MM.1S (cell line): ENCODE measurements at regions not wholly inside any gene's neighbourhood (a gene's known extent, or its start where the extent isn't known, plus 50 kb on each side); places are given as distances from the start of the nearest gene placed in this dataset.
"Not testable (repeated sequence)": the region's sequence is repeated elsewhere in the genome, so short reads cannot be mapped to it uniquely, and the experiment has no call there.

Experiments used
- DNase-seq: peaks from one replicate; pipeline ENCODE4 v3.0.0-alpha.2; 2015
- H2AFZ ChIP-seq: fragments of 300-600 bp; sonication (generic); 2 replicates; pipeline ENCODE4 v1.6.0; 2016; ENCODE audit warnings: antibody characterized with exemption, low read length
- H3F3A ChIP-seq: fragments of 300-600 bp; sonication (generic); 2 replicates; pipeline ENCODE4 v1.6.1; 2016; ENCODE audit warnings: mild to moderate bottlenecking, antibody characterized with exemption, low read length, moderate library complexity, mixed read lengths; ENCODE audit not compliant: insufficient read depth
- H3K27ac ChIP-seq: fragments of 300-600 bp; sonication (generic); 2 replicates; pipeline ENCODE4 v1.5.1; 2016; ENCODE audit warnings: mild to moderate bottlenecking, low read length
- H3K27me3 ChIP-seq: fragments of 300-600 bp; sonication (generic); replicated peaks from 2 replicates; pipeline ENCODE4 v1.6.0; 2016; ENCODE audit warnings: low read length; ENCODE audit not compliant: insufficient read depth
- H3K36me3 ChIP-seq: fragments of 300-600 bp; sonication (generic); replicated peaks from 2 replicates; pipeline ENCODE4 v1.6.1; 2016; ENCODE audit warnings: mild to moderate bottlenecking, low read length, mixed read lengths; ENCODE audit not compliant: insufficient read depth
- H3K4me1 ChIP-seq: fragments of 300-600 bp; sonication (generic); 2 replicates; pipeline ENCODE4 v1.6.1; 2016; ENCODE audit warnings: low read length, mixed read lengths
- H3K4me2 ChIP-seq: fragments of 300-600 bp; sonication (generic); 2 replicates; pipeline ENCODE4 v1.6.0; 2016; ENCODE audit warnings: low read depth, low read length
- H3K4me3 ChIP-seq: fragments of 300-600 bp; sonication (generic); 2 replicates; pipeline ENCODE4 v1.5.1; 2016; ENCODE audit warnings: low read length, mixed read lengths
- H3K79me2 ChIP-seq: fragments of 300-600 bp; sonication (generic); 2 replicates; pipeline ENCODE4 v1.6.1; 2016; ENCODE audit warnings: mixed run types, low read length, mixed read lengths
- H3K9ac ChIP-seq: fragments of 300-600 bp; sonication (generic); 2 replicates; pipeline ENCODE4 v1.6.1; 2016; ENCODE audit warnings: low read length, mixed read lengths
- H3K9me2 ChIP-seq: fragments of 300-600 bp; sonication (generic); replicated peaks from 2 replicates; pipeline ENCODE4 v1.6.1; 2016; ENCODE audit warnings: mild to moderate bottlenecking, low read length, mixed read lengths; ENCODE audit not compliant: insufficient read depth
- H3K9me3 ChIP-seq: fragments of 300-600 bp; sonication (generic); replicated peaks from 2 replicates; pipeline ENCODE4 v1.6.1; 2016; ENCODE audit warnings: mild to moderate bottlenecking, low read length, mixed read lengths; ENCODE audit not compliant: insufficient read depth
- H4K20me1 ChIP-seq: fragments of 300-600 bp; sonication (generic); 2 replicates; pipeline ENCODE4 v1.6.1; 2016; ENCODE audit warnings: mild to moderate bottlenecking, low read length, moderate library complexity, mixed read lengths; ENCODE audit not compliant: insufficient read depth
- EZH2 ChIP-seq: fragments of 300-600 bp; sonication (generic); optimal IDR thresholded peaks from 2 replicates; pipeline ENCODE3; 2017; ENCODE audit warnings: low read depth, mild to moderate bottlenecking, antibody characterized with exemption, low read length, mixed read lengths
- EZH2phosphoT487 ChIP-seq: fragments of 300-600 bp; sonication (generic); IDR thresholded peaks from 2 replicates; pipeline ENCODE4 v1.6.1; 2018; ENCODE audit warnings: antibody characterized with exemption, low read length
- TF ChIP-seq, protein P1 (sequence below): fragments of 300-600 bp; sonication (generic); IDR thresholded peaks from 2 replicates; pipeline ENCODE4 v1.5.1; 2016; ENCODE audit warnings: antibody characterized with exemption, low read length, mixed read lengths

DNA sequence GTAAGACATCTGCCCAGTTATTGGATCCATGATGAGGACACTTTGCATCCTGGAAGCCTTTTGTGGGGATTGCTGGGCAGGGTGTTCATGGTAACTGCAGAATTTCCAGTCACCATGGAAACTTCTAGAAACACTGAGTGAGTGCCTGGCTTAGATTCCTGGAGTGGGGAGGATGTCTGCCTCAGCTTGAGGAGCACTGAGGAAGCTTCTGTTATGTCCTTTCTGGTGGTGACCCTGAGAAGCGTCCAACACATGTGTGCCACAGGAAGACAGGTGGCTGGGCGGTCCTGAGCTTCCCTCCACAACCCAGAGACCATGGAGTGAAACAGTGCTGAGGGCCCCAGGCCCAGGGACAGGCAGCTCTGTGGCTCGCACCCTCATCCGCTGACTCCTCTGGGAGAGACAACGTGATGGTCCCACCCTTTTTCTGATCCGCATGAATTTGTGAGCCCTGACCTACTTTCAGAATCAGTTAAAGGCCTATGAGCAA, 191.8 kb upstream of the CXCL12 start:
- no peak overlapping the region for H3K4me3 ChIP-seq
- no peaks in the 10 kb centered on the region for H3F3A ChIP-seq
- no peaks in the 10 kb centered on the region for H4K20me1 ChIP-seq
- no peak overlapping the region for H3K9ac ChIP-seq
- no peaks in the 10 kb centered on the region for H3K36me3 ChIP-seq
- no peaks in the 10 kb centered on the region for H3K9me3 ChIP-seq
- TF ChIP-seq, protein P1, sequence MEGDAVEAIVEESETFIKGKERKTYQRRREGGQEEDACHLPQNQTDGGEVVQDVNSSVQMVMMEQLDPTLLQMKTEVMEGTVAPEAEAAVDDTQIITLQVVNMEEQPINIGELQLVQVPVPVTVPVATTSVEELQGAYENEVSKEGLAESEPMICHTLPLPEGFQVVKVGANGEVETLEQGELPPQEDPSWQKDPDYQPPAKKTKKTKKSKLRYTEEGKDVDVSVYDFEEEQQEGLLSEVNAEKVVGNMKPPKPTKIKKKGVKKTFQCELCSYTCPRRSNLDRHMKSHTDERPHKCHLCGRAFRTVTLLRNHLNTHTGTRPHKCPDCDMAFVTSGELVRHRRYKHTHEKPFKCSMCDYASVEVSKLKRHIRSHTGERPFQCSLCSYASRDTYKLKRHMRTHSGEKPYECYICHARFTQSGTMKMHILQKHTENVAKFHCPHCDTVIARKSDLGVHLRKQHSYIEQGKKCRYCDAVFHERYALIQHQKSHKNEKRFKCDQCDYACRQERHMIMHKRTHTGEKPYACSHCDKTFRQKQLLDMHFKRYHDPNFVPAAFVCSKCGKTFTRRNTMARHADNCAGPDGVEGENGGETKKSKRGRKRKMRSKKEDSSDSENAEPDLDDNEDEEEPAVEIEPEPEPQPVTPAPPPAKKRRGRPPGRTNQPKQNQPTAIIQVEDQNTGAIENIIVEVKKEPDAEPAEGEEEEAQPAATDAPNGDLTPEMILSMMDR: no peak
- no peak for TF ChIP-seq EZH2
- TF ChIP-seq EZH2phosphoT487: no peak
- no peak overlapping the region for H2AFZ ChIP-seq
- H3K4me1 ChIP-seq: no peaks in the 10 kb centered on the region
- no peak overlapping the region for H3K4me2 ChIP-seq
- H3K27ac ChIP-seq: no peak overlapping the region
- no peaks in the 10 kb centered on the region for H3K9me2 ChIP-seq
- H3K27me3 ChIP-seq: no peaks in the 10 kb centered on the region
- DNase-seq: no peak
- no peaks in the 10 kb centered on the region for H3K79me2 ChIP-seq

GRCh38 chr10:44577533-44577932, 192.6 kb upstream of the CXCL12 start:
- Histone ChIP-seq H3K27me3 (no peaks in the 10 kb centered on the region), H3K4me1 (no peaks in the 10 kb centered on the region), H3K27ac (no peak overlapping the region), H3K9me3 (no peaks in the 10 kb centered on the region), H2AFZ (no peak overlapping the region), H4K20me1 (no peaks in the 10 kb centered on the region), H3K79me2 (no peaks in the 10 kb centered on the region), H3K9me2 (no peaks in the 10 kb centered on the region), H3F3A (no peaks in the 10 kb centered on the region), H3K9ac (no peak overlapping the region), H3K36me3 (no peaks in the 10 kb centered on the region), H3K4me3 (no peak overlapping the region), H3K4me2 (no peak overlapping the region)
- TF ChIP-seq EZH2phosphoT487 (no peak), EZH2 (no peak)
- TF ChIP-seq, protein P1: no peak
- DNase-seq: no peak

- Histone ChIP-seq H3F3A (no peaks in the 10 kb centered on the region), H3K4me1 (no peaks in the 10 kb centered on the region), H4K20me1 (no peaks in the 10 kb centered on the region), H3K9me3 (no peaks in the 10 kb centered on the region), H3K79me2 (no peaks in the 10 kb centered on the region), H3K4me2 (no peak overlapping the region), H3K9me2 (no peaks in the 10 kb centered on the region), H3K27ac (no peak overlapping the region), H2AFZ (no peak overlapping the region), H3K4me3 (no peak overlapping the region), H3K27me3 (no peaks in the 10 kb centered on the region), H3K36me3 (no peaks in the 10 kb centered on the region), H3K9ac (no peak overlapping the region)
- TF ChIP-seq, protein P1: no peak
- TF ChIP-seq EZH2phosphoT487: no peak
- no peak for DNase-seq
Measured at GRCh38 chr10:44578271-44578670, 193.4 kb upstream of the CXCL12 start.

DNA sequence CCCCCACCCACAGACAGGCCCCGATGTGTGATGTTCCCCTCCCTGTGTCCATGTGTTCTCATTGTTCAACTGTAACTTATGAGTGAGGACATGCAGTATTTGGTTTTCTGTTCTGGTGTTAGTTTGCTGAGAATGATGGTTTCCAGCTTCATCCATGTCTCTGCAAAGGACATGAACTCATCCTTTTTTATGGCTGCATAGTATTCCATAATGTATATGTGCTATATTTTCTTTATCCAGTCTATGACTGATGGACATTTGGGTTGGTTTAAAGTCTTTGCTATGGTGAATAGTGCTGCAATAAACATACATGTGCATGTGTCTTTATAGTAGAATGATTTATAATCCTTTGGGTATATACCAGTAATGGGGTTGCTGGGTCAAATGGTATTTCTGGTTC, 194.1 kb upstream of the CXCL12 start:
- H3K4me3 ChIP-seq, H3K9me3 ChIP-seq, H4K20me1 ChIP-seq, H3K9ac ChIP-seq, H3K27me3 ChIP-seq, H3K36me3 ChIP-seq, H3K79me2 ChIP-seq, H3K27ac ChIP-seq, H3K9me2 ChIP-seq, H3F3A ChIP-seq, H2AFZ ChIP-seq, H3K4me1 ChIP-seq, DNase-seq, H3K4me2 ChIP-seq: not testable (repeated sequence)
